ENCODE measurements at regions not wholly inside any gene's neighbourhood (a gene's known extent, or its start where the extent isn't known, plus 50 kb on each side); places are given as distances from the start of the nearest gene placed in this dataset.
A peak's percentile ranks its signal among the peaks of the same experiment; 100 is the strongest.

- Histone ChIP-seq H3K27ac (no peak overlapping the region), H3K4me1 (peaks cover 17 to 33% (median 26%) of the 10 kb centered on the region in 9 donors), H3K4me3 (no peak overlapping the region), H3K27me3 (no peaks in the 10 kb centered on the region), H3K9me3 (no peaks in the 10 kb centered on the region), H3K36me3 (peaks cover 0 to 74% (median 8%) of the 10 kb centered on the region in 9 donors)
- no peak for TF ChIP-seq CTCF (IDR thresholded peaks at IDR 0.05)
- WGBS, 2 donors, result 89 to 93% methylated on average over 12 of the region's 12 CpGs
- no peak for ATAC-seq
- no peak for DNase-seq
- intact Hi-C loops (cut with DNase I), result no loop called here
These were observed 118.3 kb downstream of the NCOR2 start for GRCh38 chr12:124448955-124449622.

DNA sequence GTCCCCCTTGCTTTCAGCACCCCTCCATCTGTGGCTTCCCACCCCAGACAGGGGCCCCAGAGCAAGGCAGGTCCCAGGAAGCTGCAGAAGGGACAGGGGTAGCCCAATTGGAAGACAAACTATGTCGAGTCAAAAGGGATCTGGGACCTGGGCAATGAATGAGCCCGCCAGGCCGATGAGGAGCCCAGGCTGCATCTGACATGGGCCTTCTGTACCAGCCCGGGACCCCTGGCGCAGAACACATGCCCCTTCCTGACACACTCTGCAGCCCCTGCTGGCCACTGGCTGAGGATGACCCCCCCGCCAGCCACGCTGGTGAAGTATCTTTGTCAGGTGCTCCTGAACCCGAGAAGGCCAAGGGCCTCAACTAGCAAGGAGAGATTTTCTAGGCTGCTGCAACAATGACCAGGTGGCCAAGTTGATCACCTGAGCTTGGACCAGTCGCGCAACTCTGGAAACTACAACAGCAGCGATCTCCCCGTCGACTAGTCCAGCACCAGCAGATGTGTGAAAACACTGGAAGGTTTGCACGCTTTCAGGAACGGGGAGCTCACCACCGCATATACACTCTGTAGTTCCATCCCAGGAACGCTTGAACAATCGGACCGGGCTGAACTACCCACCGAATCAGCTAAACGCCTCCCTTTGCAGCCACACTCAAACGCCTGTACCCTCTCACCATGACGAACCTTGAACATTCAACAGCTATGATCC is 119.0 kb downstream of the NCOR2 start:
- 92 to 94% methylated on average over 23 of the region's 23 CpGs for WGBS, 2 donors
- intact Hi-C loops (cut with DNase I), result no loop called here
- peak in 1 of 2 donors; percentile 2 for DNase-seq
- Histone ChIP-seq H3K4me1 (peaks cover 10 to 31% (median 19%) of the 10 kb centered on the region in 9 donors), H3K4me3 (no peak overlapping the region), H3K27me3 (no peaks in the 10 kb centered on the region), H3K36me3 (peaks cover 0 to 81% (median 10%) of the 10 kb centered on the region in 9 donors), H3K9me3 (no peaks in the 10 kb centered on the region), H3K27ac (no peak overlapping the region)
- no peak for TF ChIP-seq CTCF (IDR thresholded peaks at IDR 0.05)
- no peak for ATAC-seq

- intact Hi-C loops (cut with DNase I), result no loop called here
- H3K9me3 ChIP-seq, result no peaks in the 10 kb centered on the region
- no peaks in the 10 kb centered on the region for H3K27me3 ChIP-seq
- TF ChIP-seq CTCF (IDR thresholded peaks at IDR 0.05), result no peak
- ATAC-seq, result no peak
- H3K27ac ChIP-seq, result no peak overlapping the region
- peak in 1 of 2 donors; percentile 1 for DNase-seq
- H3K36me3 ChIP-seq, result peaks cover 0 to 99% (median 14%) of the 10 kb centered on the region in 9 donors
- H3K4me1 ChIP-seq, result peaks cover 7 to 29% (median 12%) of the 10 kb centered on the region in 9 donors
- WGBS, 2 donors, result 93 to 95% methylated on average over 2 of the region's 2 CpGs
- H3K4me3 ChIP-seq, result no peak overlapping the region
These were observed 121.0 kb downstream of the NCOR2 start for GRCh38 chr12:124446364-124446763.

- no peaks in the 10 kb centered on the region for H3K9me3 ChIP-seq
- no peak for TF ChIP-seq CTCF (IDR thresholded peaks at IDR 0.05)
- DNase-seq (peak in 1 of 2 donors; percentile 8), ATAC-seq (no peak)
- no peak overlapping the region for H3K4me3 ChIP-seq
- WGBS, 2 donors, result 83 to 91% methylated on average over 8 of the region's 8 CpGs
- H3K27ac ChIP-seq, result no peak overlapping the region
- peaks cover 9 to 33% (median 18%) of the 10 kb centered on the region in 9 donors for H3K4me1 ChIP-seq
- no peaks in the 10 kb centered on the region for H3K27me3 ChIP-seq
- intact Hi-C loops (cut with DNase I), result no loop called here
- peaks cover 0 to 98% (median 14%) of the 10 kb centered on the region in 9 donors for H3K36me3 ChIP-seq
These were observed 121.6 kb downstream of the NCOR2 start for GRCh38 chr12:124445826-124446225.

Measured in heart right ventricle (tissue), 16 donors.